K562 (cell line): ENCODE measurements at regions not wholly inside any gene's neighbourhood (a gene's known extent, or its start where the extent isn't known, plus 50 kb on each side); places are given as distances from the start of the nearest gene placed in this dataset.

Experiments
- ATAC-seq: fragments of 200-7000 bp; cut with Tn5 transposase; 3 replicates; pipeline ENCODE4 v1.9.1; 2020; ENCODE audit warnings: moderate library complexity
- BruUV-seq: library from RNA; stranded (reverse); fragments of 400-500 nt; replicated peaks from 2 replicates; lab custom pipeline; 2021; lab: Mats Ljungman, UMichigan
- CTCF ChIA-PET: fragments of 300-600 bp; formaldehyde crosslinking; extraction: SDS; loops from one replicate; lab custom pipeline; 2021; ENCODE audit warnings: low intra/inter-chr PET ratio; lab: Yijun Ruan, JAX
- POLR2A ChIA-PET: fragments of 300-600, 350-650 bp; sonication (Branson Sonifier 250); formaldehyde crosslinking; extraction: SDS; loops from one replicate; lab custom pipeline; 2021; ENCODE audit warnings: antibody characterized with exemption, inconsistent platforms; lab: Yijun Ruan, JAX
- DNase-seq, 4 experiments: peaks; one replicate each; pipeline versions ENCODE4 v3.0.0 to v3.0.0-alpha.2; 2011 to 2018; ENCODE audit warnings: low spot score in 3 of 4, mixed read lengths in 3 of 4; ENCODE audit errors: extremely low read depth in 1 of 4
- FAIRE-seq: peaks from 2 replicates; lab custom pipeline; 2011; peaks lifted over from hg19 to GRCh38; lab: Jason Lieb, UNC
- H2AFZ ChIP-seq: 2 replicates; pipeline ENCODE4 v1.6.0; 2011; ENCODE audit warnings: low read depth, low read length, control low read depth, inconsistent platforms
- H3K27ac ChIP-seq: fragments of 200-600 bp; 3 replicates; pipeline ENCODE4 v1.8.0; 2011; ENCODE audit warnings: low read depth, mild to moderate bottlenecking, control low read depth, inconsistent platforms, low read length, moderate library complexity, mixed read lengths; ENCODE audit errors: extremely low read depth
- H3K27me3 ChIP-seq, 2 experiments: fragments of 300-600 bp in 1 of 2; 2 replicates in 1 of 2; 3 replicates in 1 of 2; pipeline versions ENCODE4 v1.6.0 to v1.8.0; 2011; ENCODE audit warnings: inconsistent platforms in 2 of 2, low read length in 2 of 2, mild to moderate bottlenecking in 1 of 2, mixed read lengths in 1 of 2, moderate library complexity in 1 of 2; ENCODE audit not compliant: control insufficient read depth in 2 of 2, insufficient read depth in 2 of 2
- H3K36me3 ChIP-seq: fragments of 300-600 bp; 3 replicates; pipeline ENCODE4 v1.8.0; 2011; ENCODE audit warnings: mild to moderate bottlenecking, low read length, inconsistent platforms; ENCODE audit not compliant: control insufficient read depth, insufficient read depth
- H3K4me1 ChIP-seq, 2 experiments: fragments of 200-600 bp in 1 of 2; replicated peaks in 1 of 2; 2 replicates in 1 of 2; 3 replicates in 1 of 2; pipeline versions ENCODE4 v1.5.1 to v1.8.0; 2011; ENCODE audit warnings: inconsistent platforms in 2 of 2, low read length in 2 of 2, mild to moderate bottlenecking in 1 of 2, mixed read lengths in 1 of 2, moderate library complexity in 1 of 2; ENCODE audit not compliant: control insufficient read depth in 2 of 2, insufficient read depth in 2 of 2
- H3K4me2 ChIP-seq: 2 replicates; pipeline ENCODE4 v1.6.1; 2011; ENCODE audit warnings: low read length, control low read depth, inconsistent platforms, mixed read lengths; ENCODE audit not compliant: insufficient read depth
- H3K4me3 ChIP-seq: fragments of 200-600 bp; sonication (generic), shearing (Covaris generic); 2 replicates; pipeline ENCODE4 v1.5.1; 2016; ENCODE audit warnings: control low read depth, inconsistent platforms
- H3K79me2 ChIP-seq: fragments of 200-600 bp; 3 replicates; pipeline ENCODE4 v1.8.0; 2011; ENCODE audit warnings: low read length, inconsistent platforms; ENCODE audit not compliant: control insufficient read depth, insufficient read depth
- H3K9ac ChIP-seq, 2 experiments: 2 replicates each; pipeline versions ENCODE4 v1.6.0 to v1.6.1; 2011; ENCODE audit warnings: low read depth in 2 of 2, low read length in 2 of 2, control low read depth in 1 of 2, inconsistent platforms in 1 of 2, mild to moderate bottlenecking in 1 of 2, mixed read lengths in 1 of 2; ENCODE audit not compliant: insufficient read depth in 1 of 2
- H3K9me1 ChIP-seq: one replicate; pipeline ENCODE4 v1.6.0; 2011; ENCODE audit warnings: inconsistent platforms, mild to moderate bottlenecking, low read length, moderate library complexity; ENCODE audit not compliant: control insufficient read depth, insufficient read depth
- H3K9me3 ChIP-seq: replicated peaks from 2 replicates; pipeline ENCODE4 v1.5.1; 2011; ENCODE audit warnings: low read depth, low read length, inconsistent platforms; ENCODE audit not compliant: control insufficient read depth, insufficient read depth
- H4K20me1 ChIP-seq: replicated peaks from 2 replicates; pipeline ENCODE4 v1.6.1; 2011; ENCODE audit warnings: low read length, inconsistent platforms, mixed read lengths; ENCODE audit not compliant: control insufficient read depth, insufficient read depth
- CHD2 ChIP-seq: IDR thresholded peaks from 2 replicates; pipeline ENCODE4 v1.6.1; 2011; ENCODE audit warnings: low read depth, low read length
- FOSL1 ChIP-seq: fragments of 200-800 bp; sonication (Bioruptor generic); conservative IDR thresholded peaks from 2 replicates; pipeline ENCODE4 v1.6.1; 2016; ENCODE audit warnings: missing genetic modification characterization, missing compliant biosample characterization
- GTF2B ChIP-seq: IDR thresholded peaks from 2 replicates; pipeline ENCODE4 v1.6.1; 2011; ENCODE audit not compliant: insufficient read length; ENCODE audit errors: extremely low read depth
- IRF1 ChIP-seq: sonication (generic); formaldehyde crosslinking; IDR thresholded peaks from 2 replicates; pipeline ENCODE4 v1.8.0; 2022; ENCODE audit warnings: missing genetic modification reagents, mild to moderate bottlenecking, borderline replicate concordance
- MCM5 ChIP-seq: fragments of 450-650 bp; IDR thresholded peaks from 2 replicates; pipeline ENCODE4 v1.6.1; 2016; ENCODE audit warnings: low read depth
- PATZ1 ChIP-seq: fragments of 250-450 bp; sonication (Bioruptor Pico); IDR thresholded peaks from 2 replicates; pipeline ENCODE4 v1.5.0; 2020; ENCODE audit warnings: mild to moderate bottlenecking, borderline replicate concordance
- POLR2AphosphoS2 ChIP-seq: IDR thresholded peaks from 2 replicates; pipeline ENCODE4 v1.6.1; 2012; ENCODE audit warnings: low read length, improper control_type of control experiment
- RBM14 ChIP-seq: fragments of 200-400 bp; formaldehyde crosslinking; IDR thresholded peaks from 2 replicates; pipeline ENCODE4 v1.6.1; 2018; ENCODE audit warnings: low read depth, mild to moderate bottlenecking, low read length, moderate library complexity, borderline replicate concordance; ENCODE audit not compliant: insufficient read depth
- SAP30 ChIP-seq: fragments of 200-600 bp; sonication (generic); IDR thresholded peaks from 2 replicates; pipeline ENCODE4 v1.6.1; 2012; ENCODE audit warnings: borderline replicate concordance, low read depth, mild to moderate bottlenecking, moderate library complexity, low read length, control low read depth, inconsistent platforms; ENCODE audit not compliant: insufficient read depth, poor library complexity, severe bottlenecking
- SMAD2 ChIP-seq: fragments of 150-350 bp; IDR thresholded peaks from 2 replicates; pipeline ENCODE4 v1.6.1; 2014; ENCODE audit warnings: low read depth, mild to moderate bottlenecking, low read length
- ZBTB12 ChIP-seq: fragments of 250-450 bp; sonication (Bioruptor Pico); IDR thresholded peaks from 2 replicates; pipeline ENCODE4 v1.4.0; 2020
- ZFP1 ChIP-seq: fragments of 450-650 bp; formaldehyde crosslinking; IDR thresholded peaks from 2 replicates; pipeline ENCODE4 v1.4.0; 2020; ENCODE audit warnings: mild to moderate bottlenecking, mixed read lengths
- ZNF316 ChIP-seq: fragments of 450-650 bp; IDR thresholded peaks from 2 replicates; pipeline ENCODE4 v1.6.1; 2016
- ZNF79 ChIP-seq: fragments of 250-450 bp; sonication (Bioruptor Pico); IDR thresholded peaks from 2 replicates; pipeline ENCODE4 v1.4.0; 2020; ENCODE audit warnings: low read depth, mild to moderate bottlenecking, moderate library complexity
- WGBS: fragments of 100-300 bp; shearing (Covaris generic); methylation state at CpG from one replicate; pipeline ENCODE4 v1.1.6; 2016; ENCODE audit warnings: low coverage, mixed read lengths; ENCODE audit not compliant: insufficient coverage; ENCODE audit errors: missing lambda C conversion rate; 5-methylcytosine and 5-hydroxymethylcytosine counted together
- in situ Hi-C: fragments of 300-500 bp; cut with MboI; formaldehyde crosslinking; loops from 4 replicates; pipeline ENCODE4 v1.15.0; 2018; ENCODE audit warnings: inconsistent platforms, mixed read lengths
- intact Hi-C: fragments of 100-400 bp; cut with micrococcal nuclease; formaldehyde crosslinking; loops from 2 replicates; pipeline ENCODE4 v1.14.2; 2022

GRCh38 chr15:69825941-69826818 lies 271.5 kb downstream of the TLE3 start:
- WGBS, result 0% methylated on average over 17 of the region's 17 CpGs
- Histone ChIP-seq H3K36me3 (no peaks in the 10 kb centered on the region), H2AFZ (no peak overlapping the region), H3K27ac (no peak overlapping the region), H3K9ac (no peak overlapping the region), H3K79me2 (no peaks in the 10 kb centered on the region), H3K9me3 (no peaks in the 10 kb centered on the region), H4K20me1 (no peaks in the 10 kb centered on the region; the same call in 1 of the 2 replicates), H3K27me3 (peaks cover 0 to 23% of the 10 kb centered on the region in 2 experiments; a peak in 3 of 5 replicates), H3K9me1 (no peaks in the 10 kb centered on the region), H3K4me2 (no peak overlapping the region), H3K4me3 (no peak overlapping the region), H3K4me1 (no peaks in the 10 kb centered on the region)
- intact Hi-C loops, result no loop called here
- FAIRE-seq (no peak), ATAC-seq (no peak), DNase-seq (no peak)
- TF ChIP-seq ZNF316 (no peak), POLR2AphosphoS2 (no peak), GTF2B (no peak), SAP30 (no peak), ZBTB12 (no peak), ZFP1 (CRISPR knock-in tag) (no peak), RBM14 (no peak), SMAD2 (no peak), PATZ1 (CRISPR knock-in tag) (no peak), IRF1 (CRISPR knock-in tag) (no peak), FOSL1 (tag) (no peak), MCM5 (no peak), CHD2 (no peak), ZNF79 (CRISPR knock-in tag) (no peak)
- ChIA-PET POLR2A (interaction anchor here (0.6 kb wide), 1 partner anchor 743 kb away, joined by 3 read pairs; no protein-coding TSS in a partner anchor), CTCF (no interaction called here)
- in situ Hi-C loops, result no loop called here
- BruUV-seq, result no TSS peak
